Osteocyte (in vitro differentiated cells): ENCODE measurements at regions not wholly inside any gene's neighbourhood (a gene's known extent, or its start where the extent isn't known, plus 50 kb on each side); places are given as distances from the start of the nearest gene placed in this dataset.

ENCODE experiments used
- DNase-seq: peaks from one replicate; pipeline ENCODE4 v3.0.0; 2021; ENCODE audit warnings: mixed read lengths; ENCODE audit not compliant: unreplicated experiment; ENCODE audit errors: extremely low spot score
- H3K27ac Mint-ChIP-seq: one replicate; pipeline ENCODE4 v1.8.0; 2021; ENCODE audit warnings: mild to moderate bottlenecking, mixed read lengths; ENCODE audit not compliant: unreplicated experiment
- H3K27me3 Mint-ChIP-seq: one replicate; pipeline ENCODE4 v1.8.0; 2021; ENCODE audit warnings: mixed read lengths; ENCODE audit not compliant: unreplicated experiment
- H3K36me3 Mint-ChIP-seq: one replicate; pipeline ENCODE4 v1.8.0; 2021; ENCODE audit warnings: mixed read lengths; ENCODE audit not compliant: unreplicated experiment
- H3K4me1 Mint-ChIP-seq: one replicate; pipeline ENCODE4 v1.8.0; 2021; ENCODE audit warnings: mixed read lengths; ENCODE audit not compliant: unreplicated experiment
- H3K4me3 Mint-ChIP-seq: one replicate; pipeline ENCODE4 v1.8.0; 2021; ENCODE audit warnings: mild to moderate bottlenecking, moderate library complexity, mixed read lengths; ENCODE audit not compliant: unreplicated experiment
- H3K9me3 Mint-ChIP-seq: one replicate; pipeline ENCODE4 v1.8.0; 2021; ENCODE audit warnings: mixed read lengths; ENCODE audit not compliant: unreplicated experiment
- CTCF ChIP-seq: fragments of 200-600 bp; sonication (generic); IDR thresholded peaks from 2 replicates; pipeline ENCODE4 v1.5.0; 2021; ENCODE audit warnings: antibody characterized with exemption, mild to moderate bottlenecking, moderate library complexity

GRCh38 chr3:150242220-150242936 is 165.7 kb upstream of the TSC22D2 start:
- TF ChIP-seq CTCF, result no peak
- no peak overlapping the region for H3K4me3 Mint-ChIP-seq
- H3K9me3 Mint-ChIP-seq, result no peaks in the 10 kb centered on the region
- H3K27me3 Mint-ChIP-seq, result no peaks in the 10 kb centered on the region
- peaks cover 71% of the 10 kb centered on the region for H3K4me1 Mint-ChIP-seq
- no peak for DNase-seq
- no peaks in the 10 kb centered on the region for H3K36me3 Mint-ChIP-seq
- H3K27ac Mint-ChIP-seq, result peak overlapping the region; percentile 66

GRCh38 chr3:150240891-150241290 is 167.2 kb upstream of the TSC22D2 start:
- no peak for DNase-seq
- Mint-ChIP-seq H3K4me3 (no peak overlapping the region), H3K27ac (peak overlapping the region; percentile 66), H3K9me3 (no peaks in the 10 kb centered on the region), H3K4me1 (peaks cover 81% of the 10 kb centered on the region), H3K36me3 (no peaks in the 10 kb centered on the region), H3K27me3 (no peaks in the 10 kb centered on the region)
- no peak for TF ChIP-seq CTCF

GRCh38 chr3:150239766-150240165 is 168.3 kb upstream of the TSC22D2 start:
- no peaks in the 10 kb centered on the region for H3K27me3 Mint-ChIP-seq
- no peak for DNase-seq
- no peaks in the 10 kb centered on the region for H3K36me3 Mint-ChIP-seq
- H3K27ac Mint-ChIP-seq, result peak overlapping the region; percentile 66
- H3K9me3 Mint-ChIP-seq, result no peaks in the 10 kb centered on the region
- TF ChIP-seq CTCF, result no peak
- H3K4me1 Mint-ChIP-seq, result peaks cover 92% of the 10 kb centered on the region
- peak overlapping the region; percentile 50 for H3K4me3 Mint-ChIP-seq

GRCh38 chr3:150238995-150239619 is 169.0 kb upstream of the TSC22D2 start:
- peak overlapping the region; percentile 65 for H3K27ac Mint-ChIP-seq

More at GRCh38 chr3:150238995-150239619, 169.0 kb upstream of the TSC22D2 start:
- H3K4me1 Mint-ChIP-seq, result peaks cover 89% of the 10 kb centered on the region
- TF ChIP-seq CTCF, result peak; percentile 55
- no peaks in the 10 kb centered on the region for H3K27me3 Mint-ChIP-seq
- no peak overlapping the region for H3K4me3 Mint-ChIP-seq
- no peak for DNase-seq
- no peaks in the 10 kb centered on the region for H3K9me3 Mint-ChIP-seq
- no peaks in the 10 kb centered on the region for H3K36me3 Mint-ChIP-seq
